ENCODE measurements at regions not wholly inside any gene's neighbourhood (a gene's known extent, or its start where the extent isn't known, plus 50 kb on each side); places are given as distances from the start of the nearest gene placed in this dataset.

GRCh38 chr2:180225118-180225517, 218.0 kb upstream of the CWC22 start:
- no peak for TF ChIP-seq CTCF (IDR thresholded peaks at IDR 0.05; ENCODE audit: low read depth, low read length)
- H3K4me3 ChIP-seq (ENCODE audit: low read depth, low read length), result no peak overlapping the region
- H3K27me3 ChIP-seq (ENCODE audit: insufficient read depth, low read depth, severe bottlenecking), result no peaks in the 10 kb centered on the region
- no peak for DNase-seq
- H3K9me3 ChIP-seq (ENCODE audit: severe bottlenecking), result no peaks in the 10 kb centered on the region
- H3K36me3 ChIP-seq, result no peaks in the 10 kb centered on the region
- H3K27ac ChIP-seq, result no peak overlapping the region

GRCh38 chr2:180222644-180223043, 215.5 kb upstream of the CWC22 start:
- no peaks in the 10 kb centered on the region for H3K27me3 ChIP-seq (ENCODE audit: insufficient read depth, low read depth, severe bottlenecking)
- TF ChIP-seq CTCF (IDR thresholded peaks at IDR 0.05; ENCODE audit: low read depth, low read length), result no peak
- no peak overlapping the region for H3K4me3 ChIP-seq (ENCODE audit: low read depth, low read length)
- no peak for DNase-seq
- no peaks in the 10 kb centered on the region for H3K9me3 ChIP-seq (ENCODE audit: severe bottlenecking)
- no peak overlapping the region for H3K27ac ChIP-seq
- no peaks in the 10 kb centered on the region for H3K36me3 ChIP-seq

GRCh38 chr2:180219491-180219890, 212.4 kb upstream of the CWC22 start:
- no peaks in the 10 kb centered on the region for H3K36me3 ChIP-seq
- H3K4me3 ChIP-seq (ENCODE audit: low read depth, low read length), result no peak overlapping the region
- TF ChIP-seq CTCF (IDR thresholded peaks at IDR 0.05; ENCODE audit: low read depth, low read length), result no peak
- no peaks in the 10 kb centered on the region for H3K27me3 ChIP-seq (ENCODE audit: insufficient read depth, low read depth, severe bottlenecking)
- H3K27ac ChIP-seq, result no peak overlapping the region
- no peak for DNase-seq
- no peaks in the 10 kb centered on the region for H3K9me3 ChIP-seq (ENCODE audit: severe bottlenecking)

- no peaks in the 10 kb centered on the region for H3K27me3 ChIP-seq (ENCODE audit: insufficient read depth, low read depth, severe bottlenecking)
- no peaks in the 10 kb centered on the region for H3K36me3 ChIP-seq
- no peaks in the 10 kb centered on the region for H3K9me3 ChIP-seq (ENCODE audit: severe bottlenecking)
- TF ChIP-seq CTCF (IDR thresholded peaks at IDR 0.05; ENCODE audit: low read depth, low read length), result no peak
- DNase-seq, result no peak
- no peak overlapping the region for H3K4me3 ChIP-seq (ENCODE audit: low read depth, low read length)
- H3K27ac ChIP-seq, result no peak overlapping the region
Observed at GRCh38 chr2:180208841-180209240, 201.7 kb upstream of the CWC22 start.

- H3K36me3 ChIP-seq, result no peaks in the 10 kb centered on the region
- H3K27ac ChIP-seq, result no peak overlapping the region
- H3K27me3 ChIP-seq (ENCODE audit: insufficient read depth, low read depth, severe bottlenecking), result no peaks in the 10 kb centered on the region
- DNase-seq, result no peak
- no peak for TF ChIP-seq CTCF (IDR thresholded peaks at IDR 0.05; ENCODE audit: low read depth, low read length)
- no peak overlapping the region for H3K4me3 ChIP-seq (ENCODE audit: low read depth, low read length)
- no peaks in the 10 kb centered on the region for H3K9me3 ChIP-seq (ENCODE audit: severe bottlenecking)
Observed at GRCh38 chr2:180205621-180206235, 198.6 kb upstream of the CWC22 start.

GRCh38 chr2:180203972-180204371, 196.9 kb upstream of the CWC22 start:
- Histone ChIP-seq H3K4me3 (ENCODE audit: low read depth, low read length) (no peak overlapping the region), H3K27me3 (ENCODE audit: insufficient read depth, low read depth, severe bottlenecking) (no peaks in the 10 kb centered on the region), H3K36me3 (no peaks in the 10 kb centered on the region), H3K9me3 (ENCODE audit: severe bottlenecking) (no peaks in the 10 kb centered on the region), H3K27ac (no peak overlapping the region)
- no peak for TF ChIP-seq CTCF (IDR thresholded peaks at IDR 0.05; ENCODE audit: low read depth, low read length)
- no peak for DNase-seq

Data from WERI-Rb-1 (cell line).